ENCODE measurements at regions not wholly inside any gene's neighbourhood (a gene's known extent, or its start where the extent isn't known, plus 50 kb on each side); places are given as distances from the start of the nearest gene placed in this dataset.

GRCh38 chr16:9393591-9393990, 302.1 kb downstream of the HAPSTR1 start:
- TF ChIP-seq ZNF514 (tag by site-specific recombination; IDR thresholded peaks at IDR 0.05) (no peak), AEBP2 (tag by site-specific recombination; IDR thresholded peaks at IDR 0.05; ENCODE audit: borderline replicate concordance) (no peak), HIC1 (tag by site-specific recombination; IDR thresholded peaks at IDR 0.05) (no peak)
- H3K36me3 ChIP-seq (ENCODE audit: control insufficient read depth in 2 of 2, insufficient read depth in 1 of 2, low read length in 2 of 2): no peaks in the 10 kb centered on the region
- ChIA-PET POLR2A (no interaction called here), CTCF (no interaction called here)
- H3K4me3 ChIP-seq (ENCODE audit: low read depth, low read length): no peak overlapping the region
- H3K4me1 ChIP-seq (ENCODE audit: control insufficient read depth, insufficient read depth, low read length): no peaks in the 10 kb centered on the region
- no peaks in the 10 kb centered on the region for H3K9me3 ChIP-seq (ENCODE audit: control insufficient read depth, insufficient read depth, low read depth, low read length)
- H3K27ac ChIP-seq (ENCODE audit: extremely low read depth, low read depth, low read length): no peak overlapping the region

- no peaks in the 10 kb centered on the region for H3K9me3 ChIP-seq (ENCODE audit: control insufficient read depth, insufficient read depth, low read depth, low read length)
- H3K4me3 ChIP-seq (ENCODE audit: low read depth, low read length): no peak overlapping the region
- no peaks in the 10 kb centered on the region for H3K36me3 ChIP-seq (ENCODE audit: control insufficient read depth in 2 of 2, insufficient read depth in 1 of 2, low read length in 2 of 2)
- no peaks in the 10 kb centered on the region for H3K4me1 ChIP-seq (ENCODE audit: control insufficient read depth, insufficient read depth, low read length)
- POLR2A ChIA-PET: no interaction called here
- CTCF ChIA-PET: no interaction called here
- no peak overlapping the region for H3K27ac ChIP-seq (ENCODE audit: extremely low read depth, low read depth, low read length)
- TF ChIP-seq ZNF830 (tag by site-specific recombination; IDR thresholded peaks at IDR 0.05; ENCODE audit: low read depth) (no peak), ZBTB44 (tag by site-specific recombination; IDR thresholded peaks at IDR 0.05) (no peak), ZNF302 (tag by site-specific recombination; IDR thresholded peaks at IDR 0.05; ENCODE audit: low read depth) (no peak), FEZF1 (tag by site-specific recombination; IDR thresholded peaks at IDR 0.05) (no peak), ZNF488 (tag by site-specific recombination; IDR thresholded peaks at IDR 0.05) (no peak), ZNF530 (tag by site-specific recombination; IDR thresholded peaks at IDR 0.05; ENCODE audit: low read depth) (no peak), ZNF121 (tag by site-specific recombination; IDR thresholded peaks at IDR 0.05) (no peak), ZNF362 (tag by site-specific recombination; IDR thresholded peaks at IDR 0.05) (no peak), ZNF560 (tag by site-specific recombination; IDR thresholded peaks at IDR 0.05; ENCODE audit: borderline replicate concordance) (no peak), PRDM2 (tag by site-specific recombination; IDR thresholded peaks at IDR 0.05; ENCODE audit: borderline replicate concordance) (no peak), ZNF791 (tag by site-specific recombination; IDR thresholded peaks at IDR 0.05) (no peak), ZNF416 (tag by site-specific recombination; IDR thresholded peaks at IDR 0.05) (no peak)
These were observed 304.5 kb downstream of the HAPSTR1 start for GRCh38 chr16:9395958-9396359.
